ENCODE measurements at regions not wholly inside any gene's neighbourhood (a gene's known extent, or its start where the extent isn't known, plus 50 kb on each side); places are given as distances from the start of the nearest gene placed in this dataset.

GRCh38 chr13:55084630-55085029, 2056.0 kb downstream of the OLFM4 start:
- TF ChIP-seq, protein P1, sequence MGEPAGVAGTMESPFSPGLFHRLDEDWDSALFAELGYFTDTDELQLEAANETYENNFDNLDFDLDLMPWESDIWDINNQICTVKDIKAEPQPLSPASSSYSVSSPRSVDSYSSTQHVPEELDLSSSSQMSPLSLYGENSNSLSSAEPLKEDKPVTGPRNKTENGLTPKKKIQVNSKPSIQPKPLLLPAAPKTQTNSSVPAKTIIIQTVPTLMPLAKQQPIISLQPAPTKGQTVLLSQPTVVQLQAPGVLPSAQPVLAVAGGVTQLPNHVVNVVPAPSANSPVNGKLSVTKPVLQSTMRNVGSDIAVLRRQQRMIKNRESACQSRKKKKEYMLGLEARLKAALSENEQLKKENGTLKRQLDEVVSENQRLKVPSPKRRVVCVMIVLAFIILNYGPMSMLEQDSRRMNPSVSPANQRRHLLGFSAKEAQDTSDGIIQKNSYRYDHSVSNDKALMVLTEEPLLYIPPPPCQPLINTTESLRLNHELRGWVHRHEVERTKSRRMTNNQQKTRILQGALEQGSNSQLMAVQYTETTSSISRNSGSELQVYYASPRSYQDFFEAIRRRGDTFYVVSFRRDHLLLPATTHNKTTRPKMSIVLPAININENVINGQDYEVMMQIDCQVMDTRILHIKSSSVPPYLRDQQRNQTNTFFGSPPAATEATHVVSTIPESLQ (CRISPR knock-in tag; IDR thresholded peaks at IDR 0.05), result no peak
- no peak for TF ChIP-seq JUN (CRISPR knock-in tag; IDR thresholded peaks at IDR 0.05)
- TF ChIP-seq, protein P2, sequence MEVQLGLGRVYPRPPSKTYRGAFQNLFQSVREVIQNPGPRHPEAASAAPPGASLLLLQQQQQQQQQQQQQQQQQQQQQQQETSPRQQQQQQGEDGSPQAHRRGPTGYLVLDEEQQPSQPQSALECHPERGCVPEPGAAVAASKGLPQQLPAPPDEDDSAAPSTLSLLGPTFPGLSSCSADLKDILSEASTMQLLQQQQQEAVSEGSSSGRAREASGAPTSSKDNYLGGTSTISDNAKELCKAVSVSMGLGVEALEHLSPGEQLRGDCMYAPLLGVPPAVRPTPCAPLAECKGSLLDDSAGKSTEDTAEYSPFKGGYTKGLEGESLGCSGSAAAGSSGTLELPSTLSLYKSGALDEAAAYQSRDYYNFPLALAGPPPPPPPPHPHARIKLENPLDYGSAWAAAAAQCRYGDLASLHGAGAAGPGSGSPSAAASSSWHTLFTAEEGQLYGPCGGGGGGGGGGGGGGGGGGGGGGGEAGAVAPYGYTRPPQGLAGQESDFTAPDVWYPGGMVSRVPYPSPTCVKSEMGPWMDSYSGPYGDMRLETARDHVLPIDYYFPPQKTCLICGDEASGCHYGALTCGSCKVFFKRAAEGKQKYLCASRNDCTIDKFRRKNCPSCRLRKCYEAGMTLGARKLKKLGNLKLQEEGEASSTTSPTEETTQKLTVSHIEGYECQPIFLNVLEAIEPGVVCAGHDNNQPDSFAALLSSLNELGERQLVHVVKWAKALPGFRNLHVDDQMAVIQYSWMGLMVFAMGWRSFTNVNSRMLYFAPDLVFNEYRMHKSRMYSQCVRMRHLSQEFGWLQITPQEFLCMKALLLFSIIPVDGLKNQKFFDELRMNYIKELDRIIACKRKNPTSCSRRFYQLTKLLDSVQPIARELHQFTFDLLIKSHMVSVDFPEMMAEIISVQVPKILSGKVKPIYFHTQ (CRISPR knock-in tag; IDR thresholded peaks at IDR 0.05), result no peak
- TF ChIP-seq ZNF219 (CRISPR knock-in tag; IDR thresholded peaks at IDR 0.05; ENCODE audit: borderline replicate concordance), result no peak
- TF ChIP-seq FOXK1 (CRISPR knock-in tag; IDR thresholded peaks at IDR 0.05), result no peak
- no peak for TF ChIP-seq GRHL2 (CRISPR knock-in tag; IDR thresholded peaks at IDR 0.05; ENCODE audit: insufficient replicate concordance, severe bottlenecking)
- TF ChIP-seq ATF2 (CRISPR knock-in tag; IDR thresholded peaks at IDR 0.05; ENCODE audit: borderline replicate concordance, low read depth), result no peak
- TF ChIP-seq, protein P3, sequence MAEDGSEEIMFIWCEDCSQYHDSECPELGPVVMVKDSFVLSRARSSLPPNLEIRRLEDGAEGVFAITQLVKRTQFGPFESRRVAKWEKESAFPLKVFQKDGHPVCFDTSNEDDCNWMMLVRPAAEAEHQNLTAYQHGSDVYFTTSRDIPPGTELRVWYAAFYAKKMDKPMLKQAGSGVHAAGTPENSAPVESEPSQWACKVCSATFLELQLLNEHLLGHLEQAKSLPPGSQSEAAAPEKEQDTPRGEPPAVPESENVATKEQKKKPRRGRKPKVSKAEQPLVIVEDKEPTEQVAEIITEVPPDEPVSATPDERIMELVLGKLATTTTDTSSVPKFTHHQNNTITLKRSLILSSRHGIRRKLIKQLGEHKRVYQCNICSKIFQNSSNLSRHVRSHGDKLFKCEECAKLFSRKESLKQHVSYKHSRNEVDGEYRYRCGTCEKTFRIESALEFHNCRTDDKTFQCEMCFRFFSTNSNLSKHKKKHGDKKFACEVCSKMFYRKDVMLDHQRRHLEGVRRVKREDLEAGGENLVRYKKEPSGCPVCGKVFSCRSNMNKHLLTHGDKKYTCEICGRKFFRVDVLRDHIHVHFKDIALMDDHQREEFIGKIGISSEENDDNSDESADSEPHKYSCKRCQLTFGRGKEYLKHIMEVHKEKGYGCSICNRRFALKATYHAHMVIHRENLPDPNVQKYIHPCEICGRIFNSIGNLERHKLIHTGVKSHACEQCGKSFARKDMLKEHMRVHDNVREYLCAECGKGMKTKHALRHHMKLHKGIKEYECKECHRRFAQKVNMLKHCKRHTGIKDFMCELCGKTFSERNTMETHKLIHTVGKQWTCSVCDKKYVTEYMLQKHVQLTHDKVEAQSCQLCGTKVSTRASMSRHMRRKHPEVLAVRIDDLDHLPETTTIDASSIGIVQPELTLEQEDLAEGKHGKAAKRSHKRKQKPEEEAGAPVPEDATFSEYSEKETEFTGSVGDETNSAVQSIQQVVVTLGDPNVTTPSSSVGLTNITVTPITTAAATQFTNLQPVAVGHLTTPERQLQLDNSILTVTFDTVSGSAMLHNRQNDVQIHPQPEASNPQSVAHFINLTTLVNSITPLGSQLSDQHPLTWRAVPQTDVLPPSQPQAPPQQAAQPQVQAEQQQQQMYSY (CRISPR knock-in tag; IDR thresholded peaks at IDR 0.05), result no peak
- TF ChIP-seq NR3C1 (CRISPR knock-in tag; conservative IDR thresholded peaks at IDR 0.05; ENCODE audit: low read depth), result no peak
- TF ChIP-seq, protein P4, sequence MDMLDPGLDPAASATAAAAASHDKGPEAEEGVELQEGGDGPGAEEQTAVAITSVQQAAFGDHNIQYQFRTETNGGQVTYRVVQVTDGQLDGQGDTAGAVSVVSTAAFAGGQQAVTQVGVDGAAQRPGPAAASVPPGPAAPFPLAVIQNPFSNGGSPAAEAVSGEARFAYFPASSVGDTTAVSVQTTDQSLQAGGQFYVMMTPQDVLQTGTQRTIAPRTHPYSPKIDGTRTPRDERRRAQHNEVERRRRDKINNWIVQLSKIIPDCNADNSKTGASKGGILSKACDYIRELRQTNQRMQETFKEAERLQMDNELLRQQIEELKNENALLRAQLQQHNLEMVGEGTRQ (CRISPR knock-in tag; IDR thresholded peaks at IDR 0.05), result no peak
- no peak for TF ChIP-seq ZNF232 (CRISPR knock-in tag; IDR thresholded peaks at IDR 0.05)
- no peak for TF ChIP-seq SOX15 (CRISPR knock-in tag; IDR thresholded peaks at IDR 0.05)

DNA sequence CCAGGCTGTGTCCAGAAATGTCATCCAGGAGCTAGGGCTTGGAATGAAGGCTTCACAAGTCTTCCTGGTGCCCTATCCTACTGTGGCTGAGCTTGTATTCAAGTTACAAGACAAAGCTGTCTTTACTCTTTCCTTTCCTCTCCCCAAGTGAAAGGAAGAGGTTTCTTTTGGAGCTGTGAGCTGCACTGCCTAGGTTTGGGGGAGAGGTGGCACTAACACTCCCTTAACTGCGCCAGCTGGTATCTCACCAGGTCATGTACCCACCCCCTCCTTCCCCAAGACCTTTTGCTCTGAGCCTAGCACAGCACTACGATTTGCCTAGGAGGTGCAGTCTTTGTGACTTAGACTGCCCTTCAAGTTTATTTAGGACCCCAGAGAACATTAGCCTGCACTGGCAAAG, 2053.6 kb upstream of the PRR20A start:
- H3K27ac Mint-ChIP-seq, result no peak overlapping the region; the same call in 1 of the 2 replicates
- H3K9me3 Mint-ChIP-seq, result peaks cover 6% of the 10 kb centered on the region
- no peaks in the 10 kb centered on the region for H3K27me3 Mint-ChIP-seq (ENCODE audit: low read depth)
- DNase-seq (ENCODE audit: low spot score) (no peak), ATAC-seq (peak; percentile 98)
- ChIA-PET POLR2A (interaction anchor here (0.8 kb wide), 1 partner anchor 9 kb away, joined by 4 read pairs; no protein-coding TSS in a partner anchor), CTCF (interaction anchor here (0.9 to 1.5 kb wide), 6 partner anchors 9 to 158 kb away, joined by 3 to 6 read pairs (median 4); no protein-coding TSS in a partner anchor)
- peaks cover 46% of the 10 kb centered on the region for H3K4me1 Mint-ChIP-seq
- peaks cover 8% of the 10 kb centered on the region for H3K36me3 Mint-ChIP-seq
- no peak overlapping the region for H3K4me3 Mint-ChIP-seq
- TF ChIP-seq FOXP1 (CRISPR knock-in tag; IDR thresholded peaks at IDR 0.05; ENCODE audit: borderline replicate concordance), result no peak
- no peak for TF ChIP-seq GRHL2 (CRISPR knock-in tag; IDR thresholded peaks at IDR 0.05; ENCODE audit: insufficient replicate concordance, severe bottlenecking)
- no peak for TF ChIP-seq ZNF425 (CRISPR knock-in tag; conservative IDR thresholded peaks at IDR 0.05)
- TF ChIP-seq, protein P5, sequence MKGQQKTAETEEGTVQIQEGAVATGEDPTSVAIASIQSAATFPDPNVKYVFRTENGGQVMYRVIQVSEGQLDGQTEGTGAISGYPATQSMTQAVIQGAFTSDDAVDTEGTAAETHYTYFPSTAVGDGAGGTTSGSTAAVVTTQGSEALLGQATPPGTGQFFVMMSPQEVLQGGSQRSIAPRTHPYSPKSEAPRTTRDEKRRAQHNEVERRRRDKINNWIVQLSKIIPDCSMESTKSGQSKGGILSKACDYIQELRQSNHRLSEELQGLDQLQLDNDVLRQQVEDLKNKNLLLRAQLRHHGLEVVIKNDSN (CRISPR knock-in tag; IDR thresholded peaks at IDR 0.05), result no peak
- TF ChIP-seq ZBTB21 (CRISPR knock-in tag; IDR thresholded peaks at IDR 0.05; ENCODE audit: borderline replicate concordance), result no peak
- TF ChIP-seq ZNF671 (CRISPR knock-in tag; IDR thresholded peaks at IDR 0.05), result no peak

More at GRCh38 chr13:55084630-55085029, 2056.0 kb downstream of the OLFM4 start:
- ChIA-PET POLR2A (no interaction called here), CTCF (no interaction called here)
- peaks cover 6% of the 10 kb centered on the region for H3K9me3 Mint-ChIP-seq
- H3K4me1 Mint-ChIP-seq, result peaks cover 42% of the 10 kb centered on the region
- H3K27ac Mint-ChIP-seq, result peak overlapping the region; percentile 33
- peaks cover 8% of the 10 kb centered on the region for H3K36me3 Mint-ChIP-seq
- ATAC-seq (no peak), DNase-seq (ENCODE audit: low spot score) (no peak)
- no peak overlapping the region for H3K4me3 Mint-ChIP-seq
- H3K27me3 Mint-ChIP-seq (ENCODE audit: low read depth), result no peaks in the 10 kb centered on the region
